GM18870 (cell line): ENCODE measurements at regions not wholly inside any gene's neighbourhood (a gene's known extent, or its start where the extent isn't known, plus 50 kb on each side); places are given as distances from the start of the nearest gene placed in this dataset.
A peak's percentile ranks its signal among the peaks of the same experiment; 100 is the strongest.
"Not testable (repeated sequence)": the region's sequence is repeated elsewhere in the genome, so short reads cannot be mapped to it uniquely, and the experiment has no call there.

Source experiments
- ATAC-seq: cut with Tn5 transposase; IDR thresholded peaks from one replicate; pipeline ENCODE4 v1.9.1; 2021; ENCODE audit warnings: moderate library complexity; ENCODE audit not compliant: unreplicated experiment

DNA sequence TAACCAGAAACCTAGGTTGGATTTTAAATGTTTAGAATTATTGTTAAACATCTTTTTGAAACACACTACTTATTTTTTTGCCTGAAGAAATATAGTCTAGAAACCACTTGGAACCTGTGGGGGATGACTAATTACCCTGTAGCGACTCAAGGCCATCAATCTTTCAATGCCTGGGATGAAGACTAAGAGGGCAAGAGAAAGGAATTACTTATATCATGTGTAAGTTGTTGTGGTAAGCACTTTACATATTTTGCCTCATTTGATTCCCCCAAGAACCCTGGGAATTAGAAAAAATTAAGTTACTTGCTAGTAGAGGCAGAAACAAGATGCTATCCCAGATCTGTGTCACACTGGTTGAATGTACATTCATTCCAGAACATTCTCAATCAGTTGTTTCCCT lies 170.9 kb upstream of the GRIA3 start:
- ATAC-seq, result no peak

DNA sequence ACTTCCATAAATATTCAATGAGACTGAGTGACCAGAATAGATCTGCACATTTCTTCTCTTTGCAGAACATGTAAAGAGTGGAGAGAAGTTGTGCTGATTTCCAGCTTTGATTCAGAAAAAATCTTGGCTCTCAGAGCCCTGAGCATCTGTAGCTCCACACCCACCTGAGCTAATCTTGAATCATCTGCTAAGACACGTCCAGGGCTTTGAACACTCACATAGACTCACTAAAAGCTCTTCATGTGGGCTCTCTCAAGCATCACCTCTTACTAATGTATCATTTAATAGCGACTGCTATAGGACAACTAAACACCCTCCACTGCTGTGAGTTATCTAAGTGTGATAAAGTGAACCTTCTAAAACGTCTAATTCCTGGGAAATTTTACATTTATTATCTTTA lies 147.7 kb upstream of the GRIA3 start:
- no peak for ATAC-seq

DNA sequence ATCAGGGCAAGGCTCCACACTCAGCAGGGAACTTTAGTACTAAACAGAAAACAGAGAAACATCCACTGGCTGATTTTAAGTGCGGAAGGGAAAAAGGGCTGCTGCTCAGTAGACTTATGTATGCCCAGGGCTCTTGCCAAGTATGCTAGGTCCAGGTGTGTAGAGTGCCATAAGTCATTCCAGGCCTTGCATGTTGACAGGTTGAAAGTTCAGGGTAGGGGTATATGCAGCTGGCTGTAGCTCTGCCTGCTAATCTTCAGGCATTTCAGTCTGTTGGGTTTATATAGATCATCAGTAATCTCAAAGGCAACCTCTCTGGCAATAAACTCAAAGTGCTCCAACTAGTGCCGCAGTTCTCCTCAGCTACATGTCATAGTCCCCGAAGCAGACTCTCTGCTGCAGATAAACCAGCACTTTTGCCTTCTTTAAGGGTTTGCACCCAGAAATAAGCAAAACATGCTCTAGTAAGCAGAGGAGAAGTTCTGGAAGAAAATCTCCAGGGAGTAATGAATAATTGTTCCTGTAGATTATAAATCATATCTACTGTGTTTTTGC lies 134.9 kb upstream of the GRIA3 start:
- ATAC-seq, result no peak

DNA sequence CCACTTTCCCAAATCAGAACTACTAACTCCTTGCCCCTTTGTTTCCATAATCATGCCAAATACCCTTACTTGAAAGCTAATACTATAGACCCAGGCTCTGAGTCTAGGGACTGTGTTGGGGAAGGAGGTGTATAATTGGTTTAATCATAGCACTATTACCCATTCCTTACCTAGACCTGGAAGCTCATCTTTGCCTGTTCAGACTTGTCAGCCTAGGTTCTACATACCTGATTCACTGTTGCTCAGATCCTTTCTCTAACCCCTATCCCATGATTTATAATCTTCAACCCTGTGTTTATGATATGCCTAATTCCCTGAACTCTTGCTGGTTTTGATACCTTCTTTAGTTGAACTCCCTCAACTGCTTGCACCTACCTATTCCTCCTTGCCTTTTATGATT lies 123.1 kb upstream of the GRIA3 start:
- ATAC-seq, result no peak

- no peak for ATAC-seq
Observed at GRCh38 chrX:123064053-123064452, 120.0 kb upstream of the GRIA3 start.

- ATAC-seq, result no peak
Observed at GRCh38 chrX:123072686-123073385, 111.2 kb upstream of the GRIA3 start.

- no peak for ATAC-seq
Observed at GRCh38 chrX:123075947-123076561, 108.0 kb upstream of the GRIA3 start.

DNA sequence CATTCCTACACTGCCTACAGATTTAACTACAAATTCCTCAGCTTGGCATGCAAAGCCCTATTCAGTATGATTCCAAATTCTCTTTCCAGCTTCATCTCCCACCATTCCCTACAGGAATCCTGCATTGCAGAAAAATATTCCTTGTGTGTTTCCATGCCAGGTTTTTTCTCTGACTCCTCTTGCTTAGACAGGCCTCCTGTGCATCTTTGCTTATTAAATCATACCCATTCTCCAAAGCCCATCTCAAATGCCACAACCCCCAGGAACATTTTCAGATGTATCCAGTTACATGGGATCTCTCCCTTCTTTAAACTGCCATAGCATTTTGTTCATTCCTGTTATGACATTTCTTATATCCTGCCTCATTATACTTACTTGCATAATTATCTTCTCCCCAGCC lies 106.4 kb upstream of the GRIA3 start:
- no peak for ATAC-seq

DNA sequence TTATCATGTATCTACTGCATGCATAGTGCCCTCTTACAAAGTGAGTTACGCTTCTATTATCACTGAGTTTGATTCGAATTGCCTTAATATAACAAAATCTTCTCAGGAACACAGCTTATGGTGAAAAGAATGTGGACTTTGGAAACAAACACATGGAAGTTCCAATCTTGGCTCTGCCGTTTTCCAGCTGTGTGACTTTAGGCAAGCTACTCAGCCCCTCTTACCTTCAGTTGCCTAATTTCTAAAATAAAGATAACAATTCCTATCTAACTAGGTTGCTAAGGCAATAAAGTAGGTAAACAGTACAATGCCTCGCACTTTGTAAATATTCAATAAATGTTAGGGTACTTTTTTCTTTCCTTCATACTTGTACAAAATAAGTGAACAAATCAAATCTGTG lies 104.0 kb upstream of the GRIA3 start:
- no peak for ATAC-seq

- no peak for ATAC-seq
Observed at GRCh38 chrX:123081776-123082175, 102.3 kb upstream of the GRIA3 start.

GRCh38 chrX:123083924-123084323 lies 100.2 kb upstream of the GRIA3 start:
- no peak for ATAC-seq

DNA sequence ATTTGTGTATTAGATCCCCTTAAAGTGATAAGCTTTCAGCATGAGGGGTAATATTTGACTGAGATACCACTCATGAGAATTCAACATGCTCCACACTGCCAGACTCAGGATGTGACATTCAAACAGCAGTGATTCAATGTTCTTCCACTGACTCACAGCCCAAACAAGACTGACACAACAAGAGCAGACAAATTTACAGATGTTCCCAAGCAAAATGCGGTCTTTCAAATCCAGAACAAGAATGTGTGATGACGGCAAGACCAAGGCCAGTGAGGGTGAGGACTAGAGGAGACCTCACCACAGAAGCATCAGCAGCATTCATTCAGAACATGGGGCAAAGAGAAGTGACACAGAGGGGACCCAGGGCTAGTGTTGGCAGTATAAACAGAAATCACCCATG lies 99.3 kb upstream of the GRIA3 start:
- ATAC-seq, result no peak

- ATAC-seq, result no peak
Observed at GRCh38 chrX:123085311-123085940, 98.7 kb upstream of the GRIA3 start.

GRCh38 chrX:123086768-123087167 lies 97.3 kb upstream of the GRIA3 start:
- ATAC-seq, result no peak

- peak; percentile 63 for ATAC-seq
Observed at GRCh38 chrX:123087326-123087725, 96.8 kb upstream of the GRIA3 start.

DNA sequence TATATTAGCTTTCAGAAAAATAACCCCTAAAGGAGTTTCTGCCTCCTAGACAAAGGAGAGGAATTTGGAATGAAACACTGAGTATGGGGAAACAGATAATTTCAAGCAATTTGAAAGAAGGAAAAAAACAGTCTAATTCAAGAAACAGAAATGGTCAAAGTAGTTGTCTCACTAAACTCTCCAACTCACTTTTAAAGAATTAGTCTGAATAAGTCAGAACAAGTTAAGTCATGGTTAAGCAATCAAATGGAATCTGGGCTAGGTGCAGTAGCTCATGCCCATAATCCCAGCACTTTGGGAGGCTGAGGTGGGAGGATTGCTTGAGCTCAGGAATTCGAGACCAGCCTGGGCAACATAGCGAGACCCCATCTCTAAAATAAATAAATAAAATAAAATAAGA lies 95.7 kb upstream of the GRIA3 start:
- ATAC-seq, result no peak

DNA sequence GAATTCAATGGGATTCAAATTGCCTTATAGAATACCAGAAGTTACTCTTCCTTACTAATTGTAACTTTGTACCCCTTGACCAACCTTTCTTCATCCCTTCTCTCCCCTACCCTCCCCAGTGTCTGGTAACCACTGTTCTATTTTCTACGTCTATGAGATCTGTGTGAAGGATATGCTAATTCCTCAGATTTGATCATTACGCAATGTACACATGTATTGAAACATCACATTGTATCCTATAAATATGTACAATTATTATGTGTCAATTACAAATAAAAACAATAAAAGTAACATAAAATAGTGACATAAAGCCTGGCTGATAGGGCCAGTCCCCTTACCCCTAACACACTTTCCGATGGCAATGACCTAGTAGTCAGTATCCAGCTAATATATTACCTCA lies 95.1 kb upstream of the GRIA3 start:
- no peak for ATAC-seq

- no peak for ATAC-seq
Observed at GRCh38 chrX:123093792-123094191, 90.3 kb upstream of the GRIA3 start.

DNA sequence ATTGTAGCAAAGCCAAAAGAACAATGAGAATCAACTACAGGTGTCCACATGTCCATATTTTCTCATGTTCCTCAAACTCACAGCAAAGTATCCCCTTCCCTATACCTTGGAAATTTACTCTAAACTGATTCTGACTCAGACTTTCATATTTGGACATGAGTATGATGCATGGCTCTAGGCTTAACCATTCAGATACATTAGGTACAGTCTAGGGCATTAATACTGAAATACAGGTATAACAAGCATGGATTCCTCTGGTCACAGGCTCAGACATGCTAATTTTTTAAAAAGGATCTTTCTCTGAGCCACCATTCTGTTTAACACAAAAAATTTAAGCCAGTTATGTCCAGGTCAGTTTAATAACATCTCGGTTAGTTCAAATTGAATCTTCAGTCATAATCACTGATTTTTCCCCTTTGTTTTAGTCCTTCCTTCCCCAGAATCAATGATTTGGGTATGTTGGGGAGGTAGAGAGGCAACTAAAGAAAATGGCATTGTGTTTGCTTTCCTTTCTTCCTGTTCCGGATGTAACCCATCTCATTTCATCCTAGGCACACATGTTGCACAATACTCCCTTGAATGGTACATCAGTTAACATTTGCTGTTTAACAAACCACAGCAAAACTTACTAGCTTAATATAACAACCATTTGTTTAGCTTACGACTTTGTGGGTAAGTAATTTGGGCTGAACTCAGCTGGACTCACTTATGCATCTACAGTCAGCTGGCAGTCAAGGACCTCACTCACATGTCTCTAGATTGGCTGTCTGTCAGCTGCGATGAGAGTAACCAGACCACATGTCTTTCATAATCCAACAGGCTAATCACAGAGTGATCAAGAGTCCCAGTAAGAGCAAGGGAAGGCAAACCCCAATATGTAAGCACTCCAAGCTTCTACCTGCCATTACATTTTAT lies 75.3 kb upstream of the GRIA3 start:
- ATAC-seq, result no peak

- ATAC-seq, result no peak
Observed at GRCh38 chrX:123121241-123121640, 62.8 kb upstream of the GRIA3 start.

DNA sequence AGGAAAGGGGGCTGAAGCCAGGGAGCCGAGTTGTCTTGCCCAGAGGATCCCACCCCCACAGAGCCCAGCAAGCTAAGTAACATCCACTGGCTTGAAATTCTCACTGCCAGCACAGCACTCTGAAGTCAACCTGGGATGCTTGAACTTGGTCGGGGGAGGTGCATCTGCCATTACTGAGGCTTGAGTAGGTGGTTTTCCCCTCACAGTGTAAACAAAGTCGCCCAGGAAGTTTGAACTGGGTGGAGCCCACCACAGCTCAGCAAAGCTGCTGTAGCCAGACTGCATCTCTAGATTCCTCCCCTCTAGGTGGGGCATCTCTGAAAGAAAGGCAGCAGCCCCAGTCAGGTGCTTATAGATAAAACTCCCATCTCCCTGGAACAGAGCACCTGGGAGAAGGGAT lies 54.3 kb upstream of the GRIA3 start:
- not testable (repeated sequence) for ATAC-seq
